Neutrophil (primary cell): ENCODE measurements at regions not wholly inside any gene's neighbourhood (a gene's known extent, or its start where the extent isn't known, plus 50 kb on each side); places are given as distances from the start of the nearest gene placed in this dataset.

ENCODE experiments used
- H3K27ac ChIP-seq: fragments of 200-600 bp; sonication (generic); 2 replicates; pipeline ENCODE4 v1.5.1; 2016; ENCODE audit warnings: mild to moderate bottlenecking, moderate library complexity
- H3K27me3 ChIP-seq: fragments of 200-600 bp; sonication (generic); 2 replicates; pipeline ENCODE4 v1.6.0; 2016; ENCODE audit warnings: mild to moderate bottlenecking
- H3K36me3 ChIP-seq: fragments of 200-600 bp; sonication (generic); 2 replicates; pipeline ENCODE4 v1.5.1; 2017
- H3K4me1 ChIP-seq, 2 experiments: fragments of 200-600 bp in 1 of 2; sonication (generic) in 1 of 2; 1 replicate in 1 of 2; 2 replicates in 1 of 2; pipeline versions ENCODE4 v1.5.1 to v1.6.1; 2013 to 2016; ENCODE audit warnings: low read depth in 1 of 2, low read length in 1 of 2, mild to moderate bottlenecking in 1 of 2, moderate library complexity in 1 of 2; ENCODE audit not compliant: control insufficient read depth in 1 of 2, insufficient read depth in 1 of 2
- H3K4me3 ChIP-seq, 2 experiments: fragments of 200-600 bp in 1 of 2; sonication (generic) in 1 of 2; 1 replicate in 1 of 2; 2 replicates in 1 of 2; pipeline ENCODE4 v1.5.1; 2013 to 2016; ENCODE audit warnings: low read depth in 1 of 2, low read length in 1 of 2, mild to moderate bottlenecking in 1 of 2, moderate library complexity in 1 of 2
- H3K9me3 ChIP-seq: fragments of 200-600 bp; sonication (generic); 2 replicates; pipeline ENCODE4 v1.5.1; 2016
- CTCF ChIP-seq: fragments of 200-600 bp; sonication (generic); IDR thresholded peaks from 2 replicates; pipeline ENCODE4 v1.5.1; 2016; ENCODE audit warnings: antibody characterized with exemption

GRCh38 chr6:140441256-140441655, 1066.8 kb upstream of the CITED2 start:
- TF ChIP-seq CTCF = no peak
- Histone ChIP-seq H3K4me3 (no peak overlapping the region), H3K9me3 (no peaks in the 10 kb centered on the region), H3K27ac (no peak overlapping the region), H3K36me3 (no peaks in the 10 kb centered on the region), H3K4me1 (no peaks in the 10 kb centered on the region), H3K27me3 (no peaks in the 10 kb centered on the region)

DNA sequence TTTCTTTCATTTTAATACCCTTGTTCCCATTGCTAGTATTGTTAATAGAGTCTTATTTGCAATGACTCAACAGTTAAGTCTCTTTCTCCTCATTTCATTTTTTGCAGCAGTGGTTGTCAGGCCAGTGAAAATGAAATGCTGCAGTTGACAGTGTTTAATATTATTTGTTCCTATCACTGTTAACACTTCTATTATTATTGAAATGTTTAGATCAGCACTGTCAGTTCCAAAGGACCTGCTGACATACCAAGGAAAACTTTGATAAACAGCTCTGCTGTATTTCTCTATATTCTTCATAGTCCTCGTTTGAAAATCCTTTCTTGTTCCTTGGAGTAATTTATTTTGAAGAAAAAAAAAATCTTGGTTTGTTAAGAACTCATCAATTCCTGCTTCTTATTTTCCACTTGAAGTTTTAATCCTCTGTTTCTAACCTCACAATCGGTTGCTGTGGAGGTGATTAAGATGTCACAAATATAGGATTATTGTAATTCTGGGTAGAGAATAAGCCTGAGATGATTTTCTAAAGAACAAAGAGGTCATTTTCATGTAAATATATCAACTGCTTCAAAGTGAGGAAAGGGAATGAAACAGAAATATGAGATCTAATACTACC, 1065.9 kb upstream of the CITED2 start:
- Histone ChIP-seq H3K36me3 (no peaks in the 10 kb centered on the region), H3K4me3 (no peak overlapping the region), H3K27ac (no peak overlapping the region), H3K4me1 (no peaks in the 10 kb centered on the region), H3K27me3 (no peaks in the 10 kb centered on the region), H3K9me3 (no peaks in the 10 kb centered on the region)
- TF ChIP-seq CTCF = no peak

DNA sequence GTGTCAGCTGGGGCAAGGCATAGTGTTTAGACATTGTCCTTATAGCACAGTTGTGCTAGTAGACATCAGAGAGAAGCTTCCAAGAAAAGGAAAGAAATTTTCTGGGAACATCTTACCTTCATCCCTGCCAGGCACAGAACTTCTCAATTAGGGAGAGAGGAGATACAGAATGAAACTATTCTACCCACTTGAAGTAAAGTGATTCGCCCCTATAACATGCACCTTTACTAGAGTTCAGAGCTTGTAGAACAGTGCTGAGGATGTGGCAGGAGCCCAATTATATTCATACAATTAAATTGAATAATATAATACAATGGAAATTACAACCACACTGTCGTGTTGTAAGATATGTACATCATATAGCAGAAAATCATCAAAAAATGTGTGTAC, 1063.9 kb upstream of the CITED2 start:
- no peaks in the 10 kb centered on the region for H3K4me1 ChIP-seq
- TF ChIP-seq CTCF = no peak
- no peaks in the 10 kb centered on the region for H3K9me3 ChIP-seq
- H3K4me3 ChIP-seq = no peak overlapping the region
- H3K27ac ChIP-seq = no peak overlapping the region
- H3K36me3 ChIP-seq = no peaks in the 10 kb centered on the region
- H3K27me3 ChIP-seq = no peaks in the 10 kb centered on the region

DNA sequence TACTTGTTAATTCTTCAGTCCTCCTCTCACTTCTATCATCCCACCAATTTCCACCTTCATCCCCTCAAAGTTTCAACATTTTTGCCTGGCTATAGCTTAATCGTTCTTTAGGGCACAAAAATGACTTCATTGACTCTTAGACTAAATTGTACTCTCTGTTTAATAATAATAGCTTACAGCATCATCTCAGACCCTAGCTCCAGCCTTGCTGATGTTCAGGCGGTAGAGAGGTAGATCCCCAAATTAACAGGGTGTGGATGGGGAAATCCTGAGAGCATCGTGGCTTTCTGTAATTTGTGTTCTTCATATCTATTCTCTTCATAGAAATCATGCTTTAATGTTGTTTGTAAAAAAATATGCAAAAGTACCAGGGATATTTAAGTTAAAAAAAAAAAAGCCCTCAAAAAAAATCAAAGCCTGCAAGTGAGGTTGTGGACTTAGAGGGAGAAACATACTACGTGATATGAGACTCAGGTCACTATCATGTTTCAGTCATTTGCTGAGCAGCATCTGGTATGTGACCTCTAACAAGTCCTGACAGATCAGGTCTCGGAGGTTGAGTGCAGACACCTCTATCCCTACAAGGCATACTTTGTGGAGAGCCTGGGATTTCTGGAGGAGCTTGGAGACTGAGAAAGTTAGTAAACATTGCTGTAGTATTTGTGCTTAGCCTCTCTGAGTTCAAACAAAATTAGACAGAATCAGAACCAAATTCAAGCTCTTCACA, 1063.3 kb upstream of the CITED2 start:
- no peak overlapping the region for H3K4me3 ChIP-seq
- TF ChIP-seq CTCF = no peak
- H3K27me3 ChIP-seq = no peaks in the 10 kb centered on the region
- H3K9me3 ChIP-seq = no peaks in the 10 kb centered on the region
- H3K27ac ChIP-seq = no peak overlapping the region
- no peaks in the 10 kb centered on the region for H3K4me1 ChIP-seq
- no peaks in the 10 kb centered on the region for H3K36me3 ChIP-seq

- Histone ChIP-seq H3K9me3 (no peaks in the 10 kb centered on the region), H3K27me3 (no peaks in the 10 kb centered on the region), H3K4me1 (no peaks in the 10 kb centered on the region), H3K27ac (no peak overlapping the region), H3K36me3 (no peaks in the 10 kb centered on the region), H3K4me3 (no peak overlapping the region)
- no peak for TF ChIP-seq CTCF
These were observed 1061.8 kb upstream of the CITED2 start for GRCh38 chr6:140436023-140436811.
